ENCODE measurements at regions not wholly inside any gene's neighbourhood (a gene's known extent, or its start where the extent isn't known, plus 50 kb on each side); places are given as distances from the start of the nearest gene placed in this dataset.

DNA sequence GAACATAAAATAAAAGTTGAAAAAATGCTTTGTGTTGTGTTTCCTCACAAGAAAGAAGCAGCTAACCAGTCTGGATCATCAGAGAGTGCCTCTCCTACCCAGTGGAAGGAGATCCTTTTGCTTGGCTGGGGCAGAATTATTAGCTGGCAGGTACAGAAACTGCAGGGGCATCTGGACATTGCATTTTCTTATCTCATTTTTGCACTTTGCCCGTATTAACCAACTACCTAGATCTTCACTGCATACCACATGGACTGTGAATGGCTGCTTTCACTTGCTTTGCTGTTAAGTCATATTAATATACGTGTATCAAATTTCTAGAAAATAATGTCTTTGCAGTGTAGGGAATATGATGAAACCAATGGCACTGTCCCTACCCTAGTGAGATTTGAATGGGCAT lies 52.9 kb upstream of the PDGFRA start (continued):
- TF ChIP-seq, protein P1, sequence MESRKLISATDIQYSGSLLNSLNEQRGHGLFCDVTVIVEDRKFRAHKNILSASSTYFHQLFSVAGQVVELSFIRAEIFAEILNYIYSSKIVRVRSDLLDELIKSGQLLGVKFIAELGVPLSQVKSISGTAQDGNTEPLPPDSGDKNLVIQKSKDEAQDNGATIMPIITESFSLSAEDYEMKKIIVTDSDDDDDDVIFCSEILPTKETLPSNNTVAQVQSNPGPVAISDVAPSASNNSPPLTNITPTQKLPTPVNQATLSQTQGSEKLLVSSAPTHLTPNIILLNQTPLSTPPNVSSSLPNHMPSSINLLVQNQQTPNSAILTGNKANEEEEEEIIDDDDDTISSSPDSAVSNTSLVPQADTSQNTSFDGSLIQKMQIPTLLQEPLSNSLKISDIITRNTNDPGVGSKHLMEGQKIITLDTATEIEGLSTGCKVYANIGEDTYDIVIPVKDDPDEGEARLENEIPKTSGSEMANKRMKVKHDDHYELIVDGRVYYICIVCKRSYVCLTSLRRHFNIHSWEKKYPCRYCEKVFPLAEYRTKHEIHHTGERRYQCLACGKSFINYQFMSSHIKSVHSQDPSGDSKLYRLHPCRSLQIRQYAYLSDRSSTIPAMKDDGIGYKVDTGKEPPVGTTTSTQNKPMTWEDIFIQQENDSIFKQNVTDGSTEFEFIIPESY (CRISPR knock-in tag; IDR thresholded peaks at IDR 0.05), result no peak
- TF ChIP-seq NELFE (IDR thresholded peaks at IDR 0.05; ENCODE audit: insufficient read depth, insufficient read length), result no peak
